HG03469 (cell line): ENCODE measurements at regions not wholly inside any gene's neighbourhood (a gene's known extent, or its start where the extent isn't known, plus 50 kb on each side); places are given as distances from the start of the nearest gene placed in this dataset.

Experiments
- ATAC-seq: cut with Tn5 transposase; IDR thresholded peaks from one replicate; pipeline ENCODE4 v1.9.1; 2021; ENCODE audit warnings: mild to moderate bottlenecking, moderate library complexity, moderate number of reproducible peaks; ENCODE audit not compliant: unreplicated experiment

- no peak for ATAC-seq
These were observed 413.6 kb upstream of the ID2 start for GRCh38 chr2:8268172-8268783.

GRCh38 chr2:8270699-8271098 lies 411.2 kb upstream of the ID2 start:
- ATAC-seq: no peak

- no peak for ATAC-seq
These were observed 410.4 kb upstream of the ID2 start for GRCh38 chr2:8271461-8271860.

- ATAC-seq: no peak
These were observed 405.8 kb upstream of the ID2 start for GRCh38 chr2:8276026-8276425.

- ATAC-seq: no peak
These were observed 403.8 kb upstream of the ID2 start for GRCh38 chr2:8277921-8278571.

- ATAC-seq: no peak
These were observed 403.0 kb upstream of the ID2 start for GRCh38 chr2:8278709-8279354.

- ATAC-seq: no peak
These were observed 402.4 kb upstream of the ID2 start for GRCh38 chr2:8279506-8279905.

- ATAC-seq: no peak
These were observed 400.6 kb upstream of the ID2 start for GRCh38 chr2:8281234-8281633.

- no peak for ATAC-seq
These were observed 399.7 kb upstream of the ID2 start for GRCh38 chr2:8281950-8282857.

GRCh38 chr2:8282858-8283252 lies 399.0 kb upstream of the ID2 start:
- no peak for ATAC-seq

- ATAC-seq: no peak
These were observed 396.8 kb upstream of the ID2 start for GRCh38 chr2:8285081-8285480.

- ATAC-seq: no peak
These were observed 396.0 kb upstream of the ID2 start for GRCh38 chr2:8285898-8286297.

GRCh38 chr2:8288206-8288605 lies 393.6 kb upstream of the ID2 start:
- no peak for ATAC-seq

GRCh38 chr2:8289111-8289510 lies 392.7 kb upstream of the ID2 start:
- no peak for ATAC-seq

- ATAC-seq: no peak
These were observed 391.0 kb upstream of the ID2 start for GRCh38 chr2:8290771-8291352.

GRCh38 chr2:8296306-8296705 lies 385.6 kb upstream of the ID2 start:
- no peak for ATAC-seq

GRCh38 chr2:8297376-8298231 lies 384.3 kb upstream of the ID2 start:
- no peak for ATAC-seq

- no peak for ATAC-seq
These were observed 383.1 kb upstream of the ID2 start for GRCh38 chr2:8298783-8299182.

- no peak for ATAC-seq
These were observed 381.6 kb upstream of the ID2 start for GRCh38 chr2:8300216-8300615.

GRCh38 chr2:8300905-8301304 lies 381.0 kb upstream of the ID2 start:
- no peak for ATAC-seq
